WTC11 (cell line): ENCODE measurements at regions not wholly inside any gene's neighbourhood (a gene's known extent, or its start where the extent isn't known, plus 50 kb on each side); places are given as distances from the start of the nearest gene placed in this dataset.

Experiments
- ATF2 ChIP-seq: sonication (generic); formaldehyde crosslinking; IDR thresholded peaks from 2 replicates; pipeline ENCODE4 v1.8.1; 2022; ENCODE audit warnings: low read depth, missing genetic modification reagents, borderline replicate concordance
- CTCF ChIP-seq: fragments of 200-600 bp; IDR thresholded peaks from 2 replicates; pipeline ENCODE4 v1.8.0; 2022; ENCODE audit warnings: antibody characterized with exemption
- ESRRA ChIP-seq: sonication (generic); formaldehyde crosslinking; IDR thresholded peaks from 2 replicates; pipeline ENCODE4 v1.8.1; 2022; ENCODE audit warnings: mild to moderate bottlenecking, missing genetic modification reagents, borderline replicate concordance
- OVOL2 ChIP-seq: fragments of 250-450 bp; sonication (Bioruptor Pico); IDR thresholded peaks from 2 replicates; pipeline ENCODE4 v1.9.0; 2021; ENCODE audit warnings: mild to moderate bottlenecking, borderline replicate concordance
- RELA ChIP-seq: sonication (generic); formaldehyde crosslinking; IDR thresholded peaks from 2 replicates; pipeline ENCODE4 v1.8.1; 2022; ENCODE audit warnings: missing genetic modification reagents, mild to moderate bottlenecking, borderline replicate concordance
- RORB ChIP-seq: fragments of 250-450 bp; sonication (Bioruptor Pico); IDR thresholded peaks from 2 replicates; pipeline ENCODE4 v1.9.0; 2021; ENCODE audit warnings: mild to moderate bottlenecking
- ZNF232 ChIP-seq: sonication (generic); formaldehyde crosslinking; IDR thresholded peaks from 2 replicates; pipeline ENCODE4 v1.8.0; 2022; ENCODE audit warnings: mild to moderate bottlenecking, missing genetic modification reagents
- ZNF416 ChIP-seq: fragments of 250-450 bp; sonication (Bioruptor Pico); IDR thresholded peaks from 2 replicates; pipeline ENCODE4 v1.9.0; 2021; ENCODE audit warnings: mild to moderate bottlenecking, inconsistent platforms
- TF ChIP-seq, protein P1 (sequence below): sonication (generic); formaldehyde crosslinking; IDR thresholded peaks from 2 replicates; pipeline ENCODE4 v1.8.0; 2023; ENCODE audit warnings: mild to moderate bottlenecking, missing genetic modification reagents
- TF ChIP-seq, protein P2 (sequence below): fragments of 250-450 bp; sonication (Bioruptor Pico); conservative IDR thresholded peaks from 2 replicates; pipeline ENCODE4 v1.9.0; 2021; ENCODE audit warnings: mild to moderate bottlenecking

DNA sequence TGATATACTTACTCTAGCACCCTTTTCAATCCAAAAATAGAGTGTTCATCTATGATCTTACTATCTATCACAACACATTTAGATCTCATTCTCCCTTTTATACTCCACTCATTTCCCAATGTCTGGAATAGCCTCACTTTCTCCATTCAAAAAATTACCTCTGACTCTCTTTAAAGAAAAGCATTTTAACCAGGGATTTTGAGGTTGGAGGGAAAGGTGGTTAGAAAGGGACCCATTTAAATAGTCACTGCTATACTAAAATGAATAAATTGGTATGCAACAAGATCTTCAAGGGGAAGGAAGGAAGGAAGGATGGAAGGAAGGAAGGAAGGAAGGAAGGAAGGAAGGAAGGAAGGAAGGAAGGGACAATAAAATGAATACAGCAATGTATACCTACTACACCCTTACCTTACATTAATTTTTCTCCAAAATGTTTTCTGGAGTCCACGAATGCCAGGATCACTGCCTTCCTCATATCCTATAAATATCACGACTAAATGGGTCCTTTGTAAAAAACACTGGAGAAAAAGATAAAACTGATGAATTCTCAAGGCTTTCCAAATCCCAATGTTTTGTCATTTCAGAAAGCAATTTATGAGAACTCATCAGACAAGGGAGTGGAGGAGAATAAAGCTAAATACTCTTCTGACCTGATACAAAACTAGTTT is 202.7 kb downstream of the ZEB2 start:
- no peak for TF ChIP-seq CTCF
- no peak for TF ChIP-seq RORB
- no peak for TF ChIP-seq OVOL2 (CRISPR knock-in tag)
- no peak for TF ChIP-seq ZNF232 (CRISPR knock-in tag)
- TF ChIP-seq ESRRA (CRISPR knock-in tag): no peak
- TF ChIP-seq ZNF416 (CRISPR knock-in tag): no peak
- TF ChIP-seq, protein P1, sequence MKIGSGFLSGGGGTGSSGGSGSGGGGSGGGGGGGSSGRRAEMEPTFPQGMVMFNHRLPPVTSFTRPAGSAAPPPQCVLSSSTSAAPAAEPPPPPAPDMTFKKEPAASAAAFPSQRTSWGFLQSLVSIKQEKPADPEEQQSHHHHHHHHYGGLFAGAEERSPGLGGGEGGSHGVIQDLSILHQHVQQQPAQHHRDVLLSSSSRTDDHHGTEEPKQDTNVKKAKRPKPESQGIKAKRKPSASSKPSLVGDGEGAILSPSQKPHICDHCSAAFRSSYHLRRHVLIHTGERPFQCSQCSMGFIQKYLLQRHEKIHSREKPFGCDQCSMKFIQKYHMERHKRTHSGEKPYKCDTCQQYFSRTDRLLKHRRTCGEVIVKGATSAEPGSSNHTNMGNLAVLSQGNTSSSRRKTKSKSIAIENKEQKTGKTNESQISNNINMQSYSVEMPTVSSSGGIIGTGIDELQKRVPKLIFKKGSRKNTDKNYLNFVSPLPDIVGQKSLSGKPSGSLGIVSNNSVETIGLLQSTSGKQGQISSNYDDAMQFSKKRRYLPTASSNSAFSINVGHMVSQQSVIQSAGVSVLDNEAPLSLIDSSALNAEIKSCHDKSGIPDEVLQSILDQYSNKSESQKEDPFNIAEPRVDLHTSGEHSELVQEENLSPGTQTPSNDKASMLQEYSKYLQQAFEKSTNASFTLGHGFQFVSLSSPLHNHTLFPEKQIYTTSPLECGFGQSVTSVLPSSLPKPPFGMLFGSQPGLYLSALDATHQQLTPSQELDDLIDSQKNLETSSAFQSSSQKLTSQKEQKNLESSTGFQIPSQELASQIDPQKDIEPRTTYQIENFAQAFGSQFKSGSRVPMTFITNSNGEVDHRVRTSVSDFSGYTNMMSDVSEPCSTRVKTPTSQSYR: no peak
- TF ChIP-seq RELA (CRISPR knock-in tag): no peak
- no peak for TF ChIP-seq ATF2 (CRISPR knock-in tag)
- TF ChIP-seq, protein P2, sequence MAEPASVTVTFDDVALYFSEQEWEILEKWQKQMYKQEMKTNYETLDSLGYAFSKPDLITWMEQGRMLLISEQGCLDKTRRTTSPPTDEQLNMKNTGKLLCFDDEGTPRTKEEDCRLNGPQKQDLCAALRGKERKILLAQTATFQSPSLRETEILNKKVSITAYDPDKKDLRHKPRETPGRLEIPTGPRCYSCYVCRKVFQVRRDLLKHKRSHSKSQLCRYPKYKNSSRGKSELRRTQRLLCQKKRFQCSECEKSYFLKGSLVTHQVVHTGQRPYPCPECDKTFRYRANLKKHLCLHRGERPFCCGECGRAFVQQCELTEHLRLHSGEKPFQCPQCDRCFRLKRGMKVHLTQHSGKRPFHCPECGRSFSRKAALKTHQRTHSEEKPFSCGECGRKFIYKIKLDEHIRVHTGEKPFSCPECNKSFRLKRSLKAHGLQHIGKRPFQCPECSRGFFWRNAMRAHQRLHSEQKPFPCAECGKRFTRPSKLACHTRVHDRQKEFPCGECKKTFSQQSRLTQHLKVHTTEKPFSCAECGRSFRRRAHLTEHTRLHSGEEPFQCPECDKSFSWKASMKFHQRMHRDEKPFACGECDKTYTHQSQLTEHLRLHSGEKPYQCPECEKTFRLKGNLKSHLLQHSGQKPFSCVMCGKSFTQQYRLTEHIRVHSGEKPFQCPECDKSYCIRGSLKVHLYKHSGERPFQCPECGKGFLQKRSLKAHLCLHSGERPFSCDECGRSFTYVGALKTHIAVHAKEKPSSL (CRISPR knock-in tag): no peak
